ENCODE measurements at regions not wholly inside any gene's neighbourhood (a gene's known extent, or its start where the extent isn't known, plus 50 kb on each side); places are given as distances from the start of the nearest gene placed in this dataset.

GRCh38 chrX:134734466-134734952 is 62.5 kb downstream of the PABIR2 start:
- no peaks in the 10 kb centered on the region for H3K4me1 ChIP-seq
- intact Hi-C loops (cut with DNase I) = no loop called here
- no peaks in the 10 kb centered on the region for H3K36me3 ChIP-seq
- ATAC-seq (no peak), DNase-seq (no peak)
- 24% methylated on average over 2 of the region's 4 CpGs for WGBS (ENCODE audit: insufficient coverage, low coverage, low lambda C conversion rate, missing lambda C conversion rate)
- H3K4me3 ChIP-seq = no peak overlapping the region
- no peaks in the 10 kb centered on the region for H3K27me3 ChIP-seq
- TF ChIP-seq POLR2A (IDR thresholded peaks at IDR 0.05) (no peak), CTCF (IDR thresholded peaks at IDR 0.05) (no peak)
- no peak overlapping the region for H3K27ac ChIP-seq
- no peaks in the 10 kb centered on the region for H3K9me3 ChIP-seq

- no peaks in the 10 kb centered on the region for H3K27me3 ChIP-seq
Measured at GRCh38 chrX:134733591-134733990, 63.4 kb downstream of the PABIR2 start.

GRCh38 chrX:134732676-134733075 is 64.3 kb downstream of the PABIR2 start:
- ATAC-seq (no peak), DNase-seq (no peak)
- WGBS (ENCODE audit: insufficient coverage, low coverage, low lambda C conversion rate, missing lambda C conversion rate) = 31% methylated on average over 4 of the region's 6 CpGs
- Histone ChIP-seq H3K4me3 (no peak overlapping the region), H3K4me1 (no peaks in the 10 kb centered on the region), H3K36me3 (no peaks in the 10 kb centered on the region), H3K9me3 (no peaks in the 10 kb centered on the region), H3K27ac (no peak overlapping the region), H3K27me3 (no peaks in the 10 kb centered on the region)
- no peak for TF ChIP-seq CTCF (IDR thresholded peaks at IDR 0.05)
- TF ChIP-seq POLR2A (IDR thresholded peaks at IDR 0.05) = no peak
- intact Hi-C loops (cut with DNase I) = no loop called here

More at GRCh38 chrX:134733591-134733990, 63.4 kb downstream of the PABIR2 start:
- H3K4me3 ChIP-seq = no peak overlapping the region
- TF ChIP-seq CTCF (IDR thresholded peaks at IDR 0.05) (no peak), POLR2A (IDR thresholded peaks at IDR 0.05) (no peak)
- no peaks in the 10 kb centered on the region for H3K9me3 ChIP-seq
- no peak for ATAC-seq
- DNase-seq = no peak
- H3K27ac ChIP-seq = no peak overlapping the region
- H3K4me1 ChIP-seq = no peaks in the 10 kb centered on the region
- no peaks in the 10 kb centered on the region for H3K36me3 ChIP-seq
- intact Hi-C loops (cut with DNase I) = no loop called here
- WGBS (ENCODE audit: insufficient coverage, low coverage, low lambda C conversion rate, missing lambda C conversion rate) = no CpG with 5 or more reads among the region's 2 CpGs

- ATAC-seq = no peak
- TF ChIP-seq CTCF (IDR thresholded peaks at IDR 0.05) = no peak
- no peak for TF ChIP-seq POLR2A (IDR thresholded peaks at IDR 0.05)
- H3K4me1 ChIP-seq = no peaks in the 10 kb centered on the region
- H3K36me3 ChIP-seq = no peaks in the 10 kb centered on the region
- 47% methylated on average over 3 of the region's 3 CpGs for WGBS (ENCODE audit: insufficient coverage, low coverage, low lambda C conversion rate, missing lambda C conversion rate)
- no peak overlapping the region for H3K27ac ChIP-seq
- H3K27me3 ChIP-seq = no peaks in the 10 kb centered on the region
- intact Hi-C loops (cut with DNase I) = no loop called here
- DNase-seq = no peak
- H3K9me3 ChIP-seq = no peaks in the 10 kb centered on the region
- H3K4me3 ChIP-seq = no peak overlapping the region
Measured at GRCh38 chrX:134732152-134732551, 64.9 kb downstream of the PABIR2 start.

- H3K27ac ChIP-seq = no peak overlapping the region
- ATAC-seq (peak; percentile 39 to 92 (median 60)), DNase-seq (no peak)
- H3K36me3 ChIP-seq = no peaks in the 10 kb centered on the region
- WGBS (ENCODE audit: insufficient coverage, low coverage, low lambda C conversion rate, missing lambda C conversion rate) = 13% methylated on average over 1 of the region's 1 CpG
- peak in 1 of 4 donors; percentile 13 for TF ChIP-seq CTCF (IDR thresholded peaks at IDR 0.05)
- no peak for TF ChIP-seq POLR2A (IDR thresholded peaks at IDR 0.05)
- H3K4me1 ChIP-seq = no peaks in the 10 kb centered on the region
- H3K9me3 ChIP-seq = no peaks in the 10 kb centered on the region
- H3K27me3 ChIP-seq = no peaks in the 10 kb centered on the region
- intact Hi-C loops (cut with DNase I) = no loop called here
- H3K4me3 ChIP-seq = no peak overlapping the region
Measured at GRCh38 chrX:134727363-134727762, 69.1 kb upstream of the PLAC1 start.

Data from right lobe of liver (tissue), 6 donors.